Gastroesophageal sphincter (tissue), 4 donors: ENCODE measurements at regions not wholly inside any gene's neighbourhood (a gene's known extent, or its start where the extent isn't known, plus 50 kb on each side); places are given as distances from the start of the nearest gene placed in this dataset.

Experiments
- ATAC-seq: fragments of 150-250 bp; one replicate; pipeline ENCODE4 v1.9.1; 2016; ENCODE audit warnings: mild to moderate bottlenecking, moderate library complexity
- H3K27ac ChIP-seq, 4 donors: fragments of 200-600 bp; sonication (generic) in 3 of 4; 1 replicate in 3 of 4; 2 replicates in 1 of 4; pipeline ENCODE4 v1.5.1; 2016 to 2019
- H3K27me3 ChIP-seq: fragments of 200-600 bp; sonication (generic); one replicate; pipeline ENCODE4 v1.5.1; 2019
- H3K36me3 ChIP-seq, 2 donors: fragments of 200-600 bp; sonication (generic); one replicate each; pipeline ENCODE4 v1.5.1; 2019; ENCODE audit warnings: control low read depth in 1 of 2
- H3K4me1 ChIP-seq, 3 donors: fragments of 200-600 bp; sonication (generic); 1 replicate in 2 of 3; 2 replicates in 1 of 3; pipeline ENCODE4 v1.5.1; 2016 to 2019; ENCODE audit warnings: control low read depth in 2 of 3
- H3K4me3 ChIP-seq, 2 donors: fragments of 200-600 bp; sonication (generic); one replicate each; pipeline ENCODE4 v1.5.1; 2019; ENCODE audit warnings: mild to moderate bottlenecking in 1 of 2, moderate library complexity in 1 of 2
- H3K9me3 ChIP-seq, 3 donors: fragments of 200-600 bp; sonication (generic); one replicate each; pipeline ENCODE4 v1.5.1; 2017 to 2019; ENCODE audit warnings: control low read depth in 2 of 3
- EP300 ChIP-seq: sonication (generic); formaldehyde crosslinking; IDR thresholded peaks from one replicate; pipeline ENCODE4 v1.6.1; 2017; ENCODE audit warnings: antibody characterized with exemption, mild to moderate bottlenecking
- POLR2A ChIP-seq, 2 donors: fragments of 450-650 bp; IDR thresholded peaks; one replicate each; pipeline ENCODE4 v1.6.1; 2017; ENCODE audit warnings: antibody characterized with exemption in 2 of 2, mild to moderate bottlenecking in 2 of 2, moderate library complexity in 1 of 2
- POLR2AphosphoS5 ChIP-seq: sonication (generic); formaldehyde crosslinking; IDR thresholded peaks from one replicate; pipeline ENCODE4 v1.6.1; 2017; ENCODE audit warnings: antibody characterized with exemption
- WGBS, 2 donors: methylation state at CpG; one replicate each; pipeline ENCODE4 v1.1.5; 2018; ENCODE audit warnings: low coverage in 1 of 2; 5-methylcytosine and 5-hydroxymethylcytosine counted together
- TF ChIP-seq, protein P1 (sequence below), 4 experiments: fragments of 200-600 bp in 2 of 4; fragments of 450-650 bp in 2 of 4; sonication (generic) in 1 of 4; IDR thresholded peaks; one replicate each; pipeline ENCODE4 v1.5.1; 2017 to 2019; ENCODE audit warnings: antibody characterized with exemption in 4 of 4, mild to moderate bottlenecking in 2 of 4, moderate library complexity in 2 of 4

DNA sequence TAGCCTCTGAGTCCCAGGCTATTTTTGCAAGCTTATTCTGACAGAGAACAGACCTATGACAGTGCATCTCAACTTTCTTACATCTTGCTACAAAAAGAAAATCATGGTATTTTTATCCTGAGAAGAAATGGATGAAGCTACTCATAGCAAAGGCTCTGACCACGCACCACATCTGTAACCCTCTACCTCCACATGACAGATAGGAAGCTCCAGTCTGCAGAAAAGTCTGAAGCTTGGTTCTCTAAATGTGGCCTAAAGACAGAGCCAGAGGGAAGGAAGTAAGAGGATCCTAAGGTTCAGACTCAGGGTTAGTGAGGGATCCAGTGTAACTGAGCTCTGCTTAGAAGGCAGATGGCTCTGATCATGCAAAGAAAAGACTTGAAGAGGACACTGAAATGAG lies 58.4 kb upstream of the ABCB5 start:
- Histone ChIP-seq H3K4me3 (no peak overlapping the region), H3K27ac (no peak overlapping the region), H3K9me3 (no peaks in the 10 kb centered on the region), H3K36me3 (no peaks in the 10 kb centered on the region), H3K27me3 (no peaks in the 10 kb centered on the region), H3K4me1 (no peaks in the 10 kb centered on the region)
- no peak for ATAC-seq
- WGBS, 2 donors, result 88% methylated on average over 1 of the region's 1 CpG; no CpG with 5 or more reads in 1 of the 2 donors
- TF ChIP-seq EP300, result no peak
- no peak for TF ChIP-seq POLR2AphosphoS5
- TF ChIP-seq, protein P1, sequence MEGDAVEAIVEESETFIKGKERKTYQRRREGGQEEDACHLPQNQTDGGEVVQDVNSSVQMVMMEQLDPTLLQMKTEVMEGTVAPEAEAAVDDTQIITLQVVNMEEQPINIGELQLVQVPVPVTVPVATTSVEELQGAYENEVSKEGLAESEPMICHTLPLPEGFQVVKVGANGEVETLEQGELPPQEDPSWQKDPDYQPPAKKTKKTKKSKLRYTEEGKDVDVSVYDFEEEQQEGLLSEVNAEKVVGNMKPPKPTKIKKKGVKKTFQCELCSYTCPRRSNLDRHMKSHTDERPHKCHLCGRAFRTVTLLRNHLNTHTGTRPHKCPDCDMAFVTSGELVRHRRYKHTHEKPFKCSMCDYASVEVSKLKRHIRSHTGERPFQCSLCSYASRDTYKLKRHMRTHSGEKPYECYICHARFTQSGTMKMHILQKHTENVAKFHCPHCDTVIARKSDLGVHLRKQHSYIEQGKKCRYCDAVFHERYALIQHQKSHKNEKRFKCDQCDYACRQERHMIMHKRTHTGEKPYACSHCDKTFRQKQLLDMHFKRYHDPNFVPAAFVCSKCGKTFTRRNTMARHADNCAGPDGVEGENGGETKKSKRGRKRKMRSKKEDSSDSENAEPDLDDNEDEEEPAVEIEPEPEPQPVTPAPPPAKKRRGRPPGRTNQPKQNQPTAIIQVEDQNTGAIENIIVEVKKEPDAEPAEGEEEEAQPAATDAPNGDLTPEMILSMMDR (IDR thresholded peaks at IDR 0.05), result no peak
- no peak for TF ChIP-seq POLR2A (IDR thresholded peaks at IDR 0.05)

GRCh38 chr7:20558963-20559716 lies 56.3 kb upstream of the ABCB5 start:
- Histone ChIP-seq H3K9me3 (no peaks in the 10 kb centered on the region), H3K27ac (no peak overlapping the region), H3K4me3 (no peak overlapping the region), H3K36me3 (no peaks in the 10 kb centered on the region), H3K27me3 (no peaks in the 10 kb centered on the region), H3K4me1 (no peaks in the 10 kb centered on the region)
- TF ChIP-seq EP300 (no peak), POLR2AphosphoS5 (no peak)
- 66 to 77% methylated on average over 3 to 7 of the region's 22 CpGs for WGBS, 2 donors
- no peak for ATAC-seq

DNA sequence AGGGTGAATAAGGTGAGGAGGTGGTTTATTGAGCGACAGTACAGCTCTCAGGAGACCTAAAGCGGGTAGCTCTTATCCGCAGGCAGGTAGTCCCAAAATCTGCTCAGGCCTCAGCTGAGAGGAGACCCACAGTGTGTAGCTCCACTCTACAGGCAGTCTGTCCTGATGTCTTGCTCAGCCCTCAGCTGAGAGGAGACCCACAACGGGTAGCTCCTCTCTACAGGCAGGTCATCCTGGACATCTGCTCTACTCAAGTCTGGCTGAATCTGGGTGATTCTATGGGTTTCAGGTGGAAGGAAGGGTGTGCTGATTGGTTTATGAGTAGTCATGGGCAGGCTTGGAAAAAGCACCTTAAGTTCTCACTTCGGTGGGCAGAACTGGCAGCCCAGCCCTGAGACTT lies 55.6 kb upstream of the ABCB5 start:
- ATAC-seq, result no peak
- no peaks in the 10 kb centered on the region for H3K27me3 ChIP-seq
- H3K27ac ChIP-seq, result no peak overlapping the region
- no peaks in the 10 kb centered on the region for H3K4me1 ChIP-seq
- WGBS, 2 donors, result 92% methylated on average over 4 of the region's 5 CpGs; no CpG with 5 or more reads in 1 of the 2 donors
- TF ChIP-seq, protein P1 (IDR thresholded peaks at IDR 0.05), result no peak
- no peak for TF ChIP-seq POLR2A (IDR thresholded peaks at IDR 0.05)
- no peak for TF ChIP-seq EP300
- no peak for TF ChIP-seq POLR2AphosphoS5
- H3K36me3 ChIP-seq, result no peaks in the 10 kb centered on the region
- H3K4me3 ChIP-seq, result no peak overlapping the region
- H3K9me3 ChIP-seq, result no peaks in the 10 kb centered on the region

DNA sequence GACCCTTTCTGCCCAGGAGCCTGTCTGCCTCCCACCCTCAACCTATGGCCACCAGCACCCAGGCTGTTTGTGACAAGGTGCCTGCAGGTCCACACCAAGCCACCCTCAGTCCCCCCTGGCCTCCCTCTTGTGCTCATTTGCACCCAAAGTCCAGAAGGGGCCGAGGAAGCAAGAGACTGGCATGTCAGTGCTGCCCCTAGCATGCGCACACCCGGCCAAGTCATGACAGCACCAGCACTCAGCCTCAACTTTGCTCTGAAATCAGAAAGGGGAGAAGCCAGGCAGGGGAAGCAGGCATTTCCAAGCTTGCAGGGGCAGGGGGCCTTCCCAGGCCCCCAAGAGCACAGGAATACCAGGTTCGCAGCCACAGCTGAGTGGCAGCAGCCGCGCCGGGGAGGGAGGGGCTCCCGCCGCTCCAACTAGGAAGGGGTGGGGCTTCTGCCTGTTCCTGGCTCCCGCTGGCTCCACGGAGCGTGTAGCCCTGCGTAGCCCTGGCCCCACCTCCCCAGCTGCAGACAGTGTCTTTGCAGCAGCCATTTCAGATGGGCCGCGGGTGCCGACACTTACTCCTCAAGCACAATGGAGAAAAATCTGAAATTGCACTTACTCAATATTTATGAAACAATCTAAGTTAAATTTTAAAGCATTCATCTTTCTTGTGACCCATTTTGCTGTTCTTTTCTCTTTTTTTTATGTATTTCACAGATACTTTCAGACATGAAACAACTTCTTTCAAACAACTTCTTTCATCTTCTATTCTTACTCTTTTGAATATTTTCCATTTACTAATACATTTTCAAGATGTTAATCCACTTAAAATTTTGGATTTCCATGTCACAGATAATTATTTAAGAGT lies 54.9 kb upstream of the ABCB5 start:
- TF ChIP-seq EP300 (no peak), POLR2AphosphoS5 (no peak), POLR2A (IDR thresholded peaks at IDR 0.05) (no peak)
- TF ChIP-seq, protein P1 (IDR thresholded peaks at IDR 0.05), result no peak
- Histone ChIP-seq H3K36me3 (no peaks in the 10 kb centered on the region), H3K27ac (no peak overlapping the region), H3K4me3 (no peak overlapping the region), H3K4me1 (no peaks in the 10 kb centered on the region), H3K27me3 (no peaks in the 10 kb centered on the region), H3K9me3 (no peaks in the 10 kb centered on the region)
- WGBS, 2 donors, result 79 to 100% methylated on average over 3 to 7 of the region's 16 CpGs
- no peak for ATAC-seq

- TF ChIP-seq EP300 (no peak), POLR2A (IDR thresholded peaks at IDR 0.05) (no peak), POLR2AphosphoS5 (no peak)
- TF ChIP-seq, protein P1 (IDR thresholded peaks at IDR 0.05), result no peak
- WGBS, 2 donors, result 68 to 86% methylated on average over 4 of the region's 4 CpGs
- Histone ChIP-seq H3K9me3 (no peaks in the 10 kb centered on the region), H3K4me1 (no peaks in the 10 kb centered on the region), H3K36me3 (no peaks in the 10 kb centered on the region), H3K27ac (no peak overlapping the region), H3K4me3 (no peak overlapping the region), H3K27me3 (no peaks in the 10 kb centered on the region)
- no peak for ATAC-seq
These were observed 54.0 kb upstream of the ABCB5 start for GRCh38 chr7:20561466-20561865.
